ENCODE measurements at regions not wholly inside any gene's neighbourhood (a gene's known extent, or its start where the extent isn't known, plus 50 kb on each side); places are given as distances from the start of the nearest gene placed in this dataset.

- intact Hi-C loops (cut with DNase I), result no loop called here
- peak in 1 of 5 donors; percentile 21 for DNase-seq
- FAIRE-seq, result no peak
- Histone ChIP-seq H3K27ac (ENCODE audit: low read depth in 2 of 2, low read length in 2 of 2) (no peak overlapping the region), H3K9ac (ENCODE audit: low read length in 3 of 3) (no peak overlapping the region), H3K27me3 (ENCODE audit: control insufficient read depth, insufficient read depth, low read length) (no peaks in the 10 kb centered on the region), H3K36me3 (ENCODE audit: control insufficient read depth in 2 of 3, insufficient read depth in 3 of 3, low read length in 3 of 3) (no peaks in the 10 kb centered on the region), H3K4me1 (ENCODE audit: control insufficient read depth in 2 of 3, insufficient read depth in 2 of 3, low read depth in 1 of 3, low read length in 3 of 3) (no peaks in the 10 kb centered on the region), H3K4me3 (ENCODE audit: low read length in 3 of 3) (no peak overlapping the region), H3K9me3 (ENCODE audit: control insufficient read depth in 2 of 3, insufficient read depth in 1 of 3, low read length in 3 of 3) (no peaks in the 10 kb centered on the region)
- TF ChIP-seq CTCF (IDR thresholded peaks at IDR 0.05; ENCODE audit: borderline replicate concordance, extremely low read depth, insufficient read depth), result no peak
Observed at GRCh38 chr12:4978737-4979136, 64.9 kb upstream of the KCNA5 start.

GRCh38 chr12:4979737-4980136 lies 63.9 kb upstream of the KCNA5 start:
- H3K36me3 ChIP-seq (ENCODE audit: control insufficient read depth in 2 of 3, insufficient read depth in 3 of 3, low read length in 3 of 3), result no peaks in the 10 kb centered on the region
- H3K27ac ChIP-seq (ENCODE audit: low read depth in 2 of 2, low read length in 2 of 2), result no peak overlapping the region
- H3K27me3 ChIP-seq (ENCODE audit: control insufficient read depth, insufficient read depth, low read length), result no peaks in the 10 kb centered on the region
- intact Hi-C loops (cut with DNase I), result no loop called here
- DNase-seq, result no peak
- FAIRE-seq, result no peak
- H3K4me1 ChIP-seq (ENCODE audit: control insufficient read depth in 2 of 3, insufficient read depth in 2 of 3, low read depth in 1 of 3, low read length in 3 of 3), result no peaks in the 10 kb centered on the region
- H3K9me3 ChIP-seq (ENCODE audit: control insufficient read depth in 2 of 3, insufficient read depth in 1 of 3, low read length in 3 of 3), result no peaks in the 10 kb centered on the region
- no peak overlapping the region for H3K9ac ChIP-seq (ENCODE audit: low read length in 3 of 3)
- H3K4me3 ChIP-seq (ENCODE audit: low read length in 3 of 3), result no peak overlapping the region
- no peak for TF ChIP-seq CTCF (IDR thresholded peaks at IDR 0.05; ENCODE audit: borderline replicate concordance, extremely low read depth, insufficient read depth)

DNA sequence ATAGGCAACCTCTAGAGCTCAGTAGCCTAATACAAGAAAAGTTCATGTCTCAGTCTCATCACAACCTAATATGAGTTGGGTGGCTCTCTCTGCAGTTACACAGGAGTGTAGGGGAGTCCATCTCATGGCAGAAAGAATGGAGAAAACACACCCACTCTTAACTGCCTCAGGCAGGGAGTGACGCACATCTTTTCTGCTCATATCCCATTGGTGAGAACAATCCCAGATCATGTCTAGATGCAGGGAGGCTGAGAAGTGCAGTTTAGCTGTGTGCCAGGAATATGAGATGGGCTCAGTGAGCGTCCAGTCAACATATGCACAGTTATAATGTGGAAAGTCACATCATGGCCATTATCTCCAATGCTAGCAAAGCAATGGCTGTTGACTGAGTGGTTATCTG lies 59.3 kb upstream of the KCNA5 start:
- H3K27me3 ChIP-seq (ENCODE audit: control insufficient read depth, insufficient read depth, low read length), result no peaks in the 10 kb centered on the region
- H3K4me1 ChIP-seq (ENCODE audit: control insufficient read depth in 2 of 3, insufficient read depth in 2 of 3, low read depth in 1 of 3, low read length in 3 of 3), result no peaks in the 10 kb centered on the region
- TF ChIP-seq CTCF (IDR thresholded peaks at IDR 0.05; ENCODE audit: borderline replicate concordance, extremely low read depth, insufficient read depth), result no peak
- H3K4me3 ChIP-seq (ENCODE audit: low read length in 3 of 3), result no peak overlapping the region
- no peak overlapping the region for H3K9ac ChIP-seq (ENCODE audit: low read length in 3 of 3)
- no peak overlapping the region for H3K27ac ChIP-seq (ENCODE audit: low read depth in 2 of 2, low read length in 2 of 2)
- DNase-seq (no peak), FAIRE-seq (no peak)
- H3K36me3 ChIP-seq (ENCODE audit: control insufficient read depth in 2 of 3, insufficient read depth in 3 of 3, low read length in 3 of 3), result no peaks in the 10 kb centered on the region
- H3K9me3 ChIP-seq (ENCODE audit: control insufficient read depth in 2 of 3, insufficient read depth in 1 of 3, low read length in 3 of 3), result no peaks in the 10 kb centered on the region
- intact Hi-C loops (cut with DNase I), result no loop called here

DNA sequence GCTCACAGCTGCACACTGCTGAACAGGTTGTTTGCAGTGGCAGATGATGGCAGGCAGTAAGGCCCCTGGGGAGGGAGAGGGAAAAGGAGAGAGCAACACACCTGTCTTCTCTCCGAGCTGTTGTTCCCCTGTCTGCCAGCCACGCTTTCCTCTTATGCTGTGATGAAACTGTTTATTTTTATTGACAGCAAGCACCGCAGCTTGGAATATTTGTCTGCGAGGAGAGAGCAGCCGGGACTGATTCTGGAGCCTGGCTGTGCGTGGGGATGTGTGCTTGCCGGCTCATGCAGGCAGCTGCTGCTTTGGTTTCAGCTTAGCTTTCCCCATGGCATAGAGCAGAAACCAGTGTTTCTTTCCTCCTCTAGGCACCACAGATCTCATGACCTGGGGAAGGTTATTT lies 58.7 kb upstream of the KCNA5 start:
- Histone ChIP-seq H3K27ac (ENCODE audit: low read depth in 2 of 2, low read length in 2 of 2) (no peak overlapping the region), H3K4me1 (ENCODE audit: control insufficient read depth in 2 of 3, insufficient read depth in 2 of 3, low read depth in 1 of 3, low read length in 3 of 3) (no peaks in the 10 kb centered on the region), H3K9ac (ENCODE audit: low read length in 3 of 3) (no peak overlapping the region), H3K4me3 (ENCODE audit: low read length in 3 of 3) (no peak overlapping the region), H3K27me3 (ENCODE audit: control insufficient read depth, insufficient read depth, low read length) (no peaks in the 10 kb centered on the region), H3K36me3 (ENCODE audit: control insufficient read depth in 2 of 3, insufficient read depth in 3 of 3, low read length in 3 of 3) (no peaks in the 10 kb centered on the region), H3K9me3 (ENCODE audit: control insufficient read depth in 2 of 3, insufficient read depth in 1 of 3, low read length in 3 of 3) (no peaks in the 10 kb centered on the region)
- intact Hi-C loops (cut with DNase I), result no loop called here
- DNase-seq (no peak), FAIRE-seq (no peak)
- TF ChIP-seq CTCF (IDR thresholded peaks at IDR 0.05; ENCODE audit: borderline replicate concordance, extremely low read depth, insufficient read depth), result no peak

Data from kidney (tissue), 13 donors.